Epithelial cell of prostate (primary cell): ENCODE measurements at regions not wholly inside any gene's neighbourhood (a gene's known extent, or its start where the extent isn't known, plus 50 kb on each side); places are given as distances from the start of the nearest gene placed in this dataset.
"Not testable (repeated sequence)": the region's sequence is repeated elsewhere in the genome, so short reads cannot be mapped to it uniquely, and the experiment has no call there.

ENCODE experiments used
- DNase-seq: peaks from one replicate; pipeline ENCODE4 v3.0.0-alpha.2; 2011; ENCODE audit warnings: low read depth, low spot score
- H3K27ac ChIP-seq: fragments of 450-650 bp; 2 replicates; pipeline ENCODE4 v1.5.1; 2017; ENCODE audit warnings: mild to moderate bottlenecking

GRCh38 chr11:129751511-129751910, 64.1 kb upstream of the TMEM45B start:
- H3K27ac ChIP-seq: no peak overlapping the region

GRCh38 chr11:129763569-129763968, 52.1 kb upstream of the TMEM45B start:
- peak overlapping the region; percentile 59 for H3K27ac ChIP-seq
- DNase-seq: not testable (repeated sequence)

More at GRCh38 chr11:129751511-129751910, 64.1 kb upstream of the TMEM45B start:
- DNase-seq: no peak

- DNase-seq: not testable (repeated sequence)
- peak overlapping the region; percentile 59 for H3K27ac ChIP-seq
These were observed 51.4 kb upstream of the TMEM45B start for GRCh38 chr11:129764204-129764603.
